Thoracic aorta (tissue), 2 donors: ENCODE measurements at regions not wholly inside any gene's neighbourhood (a gene's known extent, or its start where the extent isn't known, plus 50 kb on each side); places are given as distances from the start of the nearest gene placed in this dataset.

Source experiments
- ATAC-seq: fragments of 150-250 bp; one replicate; pipeline ENCODE4 v1.8.0; 2017; ENCODE audit warnings: low read depth; ENCODE audit not compliant: insufficient number of reproducible peaks, low FRiP score
- DNase-seq: peaks from one replicate; pipeline ENCODE4 v3.0.0-alpha.2; 2020; ENCODE audit warnings: low spot score
- H3K27ac ChIP-seq, 2 donors: fragments of 200-600 bp; sonication (generic); 1 replicate in 1 of 2; 2 replicates in 1 of 2; pipeline ENCODE4 v1.5.1; 2016; ENCODE audit warnings: mild to moderate bottlenecking in 2 of 2, moderate library complexity in 2 of 2
- H3K27me3 ChIP-seq: fragments of 200-600 bp; sonication (generic); replicated peaks from 2 replicates; pipeline ENCODE4 v1.6.0; 2016; ENCODE audit warnings: mild to moderate bottlenecking; ENCODE audit not compliant: insufficient read depth
- H3K36me3 ChIP-seq: fragments of 200-600 bp; sonication (generic); one replicate; pipeline ENCODE4 v1.5.1; 2016
- H3K4me1 ChIP-seq, 2 donors: fragments of 200-600 bp; sonication (generic); 1 replicate in 1 of 2; 2 replicates in 1 of 2; pipeline versions ENCODE4 v1.5.1 to v1.6.0; 2016; ENCODE audit warnings: low read depth in 2 of 2, mild to moderate bottlenecking in 1 of 2; ENCODE audit not compliant: control insufficient read depth in 1 of 2
- H3K4me3 ChIP-seq: fragments of 200-600 bp; sonication (generic); 2 replicates; pipeline ENCODE4 v1.5.1; 2016; ENCODE audit warnings: mild to moderate bottlenecking
- H3K9me3 ChIP-seq: fragments of 200-600 bp; sonication (generic); 2 replicates; pipeline ENCODE4 v1.5.1; 2016
- CTCF ChIP-seq: fragments of 200-600 bp; sonication (generic); IDR thresholded peaks from one replicate; pipeline ENCODE4 v1.5.1; 2019; ENCODE audit warnings: antibody characterized with exemption

GRCh38 chr3:117168896-117169295, 459.3 kb downstream of the TUSC7 start:
- Histone ChIP-seq H3K27me3 (no peaks in the 10 kb centered on the region), H3K36me3 (no peaks in the 10 kb centered on the region), H3K4me1 (no peaks in the 10 kb centered on the region), H3K27ac (no peak overlapping the region), H3K4me3 (no peak overlapping the region), H3K9me3 (no peaks in the 10 kb centered on the region)
- no peak for DNase-seq
- no peak for ATAC-seq
- no peak for TF ChIP-seq CTCF

GRCh38 chr3:117170094-117170493, 460.5 kb downstream of the TUSC7 start:
- no peak for DNase-seq
- H3K9me3 ChIP-seq, result no peaks in the 10 kb centered on the region
- H3K27ac ChIP-seq, result no peak overlapping the region
- H3K4me1 ChIP-seq, result no peaks in the 10 kb centered on the region
- no peak for TF ChIP-seq CTCF
- no peaks in the 10 kb centered on the region for H3K36me3 ChIP-seq
- H3K4me3 ChIP-seq, result no peak overlapping the region
- H3K27me3 ChIP-seq, result no peaks in the 10 kb centered on the region
- no peak for ATAC-seq

- Histone ChIP-seq H3K27ac (no peak overlapping the region), H3K4me3 (no peak overlapping the region), H3K27me3 (no peaks in the 10 kb centered on the region), H3K4me1 (no peaks in the 10 kb centered on the region), H3K36me3 (no peaks in the 10 kb centered on the region), H3K9me3 (no peaks in the 10 kb centered on the region)
- no peak for ATAC-seq
- no peak for DNase-seq
- TF ChIP-seq CTCF, result no peak
Observed at GRCh38 chr3:117171124-117171523, 461.5 kb downstream of the TUSC7 start.

- Histone ChIP-seq H3K27me3 (no peaks in the 10 kb centered on the region), H3K4me1 (no peaks in the 10 kb centered on the region), H3K9me3 (no peaks in the 10 kb centered on the region), H3K36me3 (no peaks in the 10 kb centered on the region), H3K27ac (no peak overlapping the region), H3K4me3 (no peak overlapping the region)
- no peak for TF ChIP-seq CTCF
- ATAC-seq (no peak), DNase-seq (no peak)
Observed at GRCh38 chr3:117172426-117172825, 462.8 kb downstream of the TUSC7 start.

- no peak for TF ChIP-seq CTCF
- no peak for ATAC-seq
- Histone ChIP-seq H3K27me3 (no peaks in the 10 kb centered on the region), H3K4me3 (no peak overlapping the region), H3K36me3 (no peaks in the 10 kb centered on the region), H3K9me3 (no peaks in the 10 kb centered on the region), H3K27ac (no peak overlapping the region), H3K4me1 (no peaks in the 10 kb centered on the region)
- DNase-seq, result no peak
Observed at GRCh38 chr3:117181222-117181621, 471.6 kb downstream of the TUSC7 start.
